IMR-90 (cell line): ENCODE measurements at regions not wholly inside any gene's neighbourhood (a gene's known extent, or its start where the extent isn't known, plus 50 kb on each side); places are given as distances from the start of the nearest gene placed in this dataset.

ENCODE experiments used
- ATAC-seq: fragments of 200-7000 bp; cut with Tn5 transposase; 2 replicates; pipeline ENCODE4 v1.9.1; 2020; ENCODE audit warnings: low read depth, mild to moderate bottlenecking, moderate library complexity
- BruUV-seq: library from RNA; stranded (reverse); fragments of 400-500 nt; replicated peaks from 2 replicates; lab custom pipeline; 2021; lab: Mats Ljungman, UMichigan
- CTCF ChIA-PET: fragments of 300-600 bp; formaldehyde crosslinking; extraction: SDS; loops from one replicate; lab custom pipeline; 2021; ENCODE audit warnings: antibody characterized with exemption; lab: Yijun Ruan, JAX
- POLR2A ChIA-PET: fragments of 300-600 bp; sonication (Branson Sonifier 250); formaldehyde crosslinking; loops from one replicate; lab custom pipeline; 2022; ENCODE audit warnings: antibody characterized with exemption; ENCODE audit not compliant: unreplicated experiment; lab: Charles Lee
- DNase-seq: peaks from one replicate; pipeline ENCODE4 v3.0.0; 2013
- H2AFZ ChIP-seq: replicated peaks from 2 replicates; pipeline ENCODE3; 2013; ENCODE audit warnings: low read length, mild to moderate bottlenecking; ENCODE audit not compliant: poor library complexity
- H2AK5ac ChIP-seq: 2 replicates; pipeline ENCODE4 v1.6.1; 2013; ENCODE audit warnings: low read depth, low read length, inconsistent platforms
- H2AK9ac ChIP-seq: replicated peaks from 2 replicates; pipeline ENCODE3; 2013; ENCODE audit warnings: mild to moderate bottlenecking, low read depth, low read length, moderate library complexity; ENCODE audit not compliant: poor library complexity
- H2BK120ac ChIP-seq: 2 replicates; pipeline ENCODE4 v1.6.1; 2013; ENCODE audit warnings: low read depth, low read length, inconsistent platforms
- H2BK15ac ChIP-seq: 3 replicates; pipeline ENCODE4 v1.6.1; 2013; ENCODE audit warnings: low read depth, low read length, inconsistent platforms
- H2BK20ac ChIP-seq: 2 replicates; pipeline ENCODE4 v1.6.1; 2013; ENCODE audit warnings: low read depth, mild to moderate bottlenecking, inconsistent platforms, low read length, moderate library complexity
- H2BK5ac ChIP-seq: 2 replicates; pipeline ENCODE4 v1.6.1; 2013; ENCODE audit warnings: mild to moderate bottlenecking, low read depth, low read length, inconsistent platforms; ENCODE audit not compliant: poor library complexity, severe bottlenecking
- H3K14ac ChIP-seq: replicated peaks from 2 replicates; pipeline ENCODE4 v1.6.1; 2013; ENCODE audit warnings: low read depth, low read length, inconsistent platforms
- H3K18ac ChIP-seq: 2 replicates; pipeline ENCODE4 v1.6.1; 2013; ENCODE audit warnings: low read depth, low read length, control low read depth
- H3K23ac ChIP-seq: 2 replicates; pipeline ENCODE4 v1.6.1; 2013; ENCODE audit warnings: low read depth, low read length, inconsistent platforms
- H3K27ac ChIP-seq: 2 replicates; pipeline ENCODE4 v1.5.1; 2013; ENCODE audit warnings: mild to moderate bottlenecking, control low read depth, low read length; ENCODE audit not compliant: insufficient read depth
- H3K27me3 ChIP-seq: 2 replicates; pipeline ENCODE4 v1.6.1; 2013; ENCODE audit warnings: low read length; ENCODE audit not compliant: control insufficient read depth, insufficient read depth
- H3K36me3 ChIP-seq: 2 replicates; pipeline ENCODE4 v1.6.1; 2013; ENCODE audit warnings: low read length, mixed read lengths; ENCODE audit not compliant: control insufficient read depth, insufficient read depth
- H3K4ac ChIP-seq: 2 replicates; pipeline ENCODE4 v1.6.1; 2013; ENCODE audit warnings: low read depth, low read length, inconsistent platforms
- H3K4me1 ChIP-seq: 2 replicates; pipeline ENCODE4 v1.6.1; 2013; ENCODE audit warnings: low read length, mixed read lengths; ENCODE audit not compliant: control insufficient read depth, insufficient read depth
- H3K4me2 ChIP-seq: 2 replicates; pipeline ENCODE4 v1.6.1; 2013; ENCODE audit warnings: low read depth, mild to moderate bottlenecking, control low read depth, low read length, moderate library complexity
- H3K4me3 ChIP-seq: 2 replicates; pipeline ENCODE4 v1.5.1; 2013; ENCODE audit warnings: low read depth, mild to moderate bottlenecking, control low read depth, low read length, moderate library complexity; ENCODE audit not compliant: insufficient read depth
- H3K56ac ChIP-seq: 2 replicates; pipeline ENCODE4 v1.6.1; 2013; ENCODE audit warnings: low read length, inconsistent platforms; ENCODE audit not compliant: insufficient read depth; ENCODE audit errors: extremely low read depth
- H3K79me1 ChIP-seq, 2 experiments: 2 replicates each; pipeline ENCODE4 v1.6.1; 2013; ENCODE audit warnings: low read length in 2 of 2, inconsistent platforms in 1 of 2, low read depth in 1 of 2
- H3K9ac ChIP-seq: 2 replicates; pipeline ENCODE4 v1.6.1; 2013; ENCODE audit warnings: low read depth, low read length, control low read depth
- H3K9me1 ChIP-seq: 2 replicates; pipeline ENCODE4 v1.6.1; 2013; ENCODE audit warnings: low read length, inconsistent platforms; ENCODE audit not compliant: insufficient read depth
- H3K9me3 ChIP-seq: 2 replicates; pipeline ENCODE4 v1.6.1; 2013; ENCODE audit warnings: low read length; ENCODE audit not compliant: control insufficient read depth, insufficient read depth
- H4K20me1 ChIP-seq: 2 replicates; pipeline ENCODE4 v1.6.1; 2013; ENCODE audit warnings: low read length, inconsistent platforms; ENCODE audit not compliant: insufficient read depth
- H4K5ac ChIP-seq: 2 replicates; pipeline ENCODE4 v1.6.1; 2013; ENCODE audit warnings: mild to moderate bottlenecking, low read depth, low read length, control low read depth
- H4K8ac ChIP-seq, 2 experiments: 2 replicates each; pipeline ENCODE4 v1.6.1; 2013; ENCODE audit warnings: low read depth in 2 of 2, low read length in 2 of 2, control low read depth in 1 of 2, inconsistent platforms in 1 of 2
- H4K91ac ChIP-seq: 2 replicates; pipeline ENCODE4 v1.6.1; 2013; ENCODE audit warnings: low read depth, low read length, inconsistent platforms; ENCODE audit not compliant: insufficient read depth
- CEBPB ChIP-seq: IDR thresholded peaks from 2 replicates; pipeline ENCODE4 v1.6.1; 2012; ENCODE audit warnings: low read depth, low read length, improper control_type of control experiment
- CHD1 ChIP-seq: IDR thresholded peaks from 2 replicates; pipeline ENCODE4 v1.6.1; 2012; ENCODE audit warnings: low read depth, low read length, improper control_type of control experiment
- MAFK ChIP-seq: IDR thresholded peaks from 2 replicates; pipeline ENCODE4 v1.6.1; 2012; ENCODE audit warnings: low read depth, low read length, improper control_type of control experiment
- POLR2A ChIP-seq: IDR thresholded peaks from 2 replicates; pipeline ENCODE4 v1.6.1; 2012; ENCODE audit warnings: mild to moderate bottlenecking, low read depth, low read length
- RAD21 ChIP-seq: IDR thresholded peaks from 2 replicates; pipeline ENCODE4 v1.6.1; 2012; ENCODE audit warnings: low read length, improper control_type of control experiment
- RCOR1 ChIP-seq: IDR thresholded peaks from 2 replicates; pipeline ENCODE4 v1.6.1; 2012; ENCODE audit warnings: mild to moderate bottlenecking, low read length, improper control_type of control experiment; ENCODE audit not compliant: insufficient replicate concordance
- RFX5 ChIP-seq: IDR thresholded peaks from 2 replicates; pipeline ENCODE4 v1.8.0; 2012; ENCODE audit warnings: low read depth, mild to moderate bottlenecking, low read length, moderate library complexity
- SMC3 ChIP-seq: fragments of 150-350 bp; IDR thresholded peaks from 2 replicates; pipeline ENCODE4 v1.6.1; 2016; ENCODE audit warnings: low read depth, mild to moderate bottlenecking, antibody characterized with exemption, low read length, moderate library complexity
- WGBS, 2 experiments: methylation state at CpG; one replicate each; pipeline versions ENCODE4 v1.1.5 to v1.1.7; 2013; ENCODE audit warnings: missing lambda C conversion rate in 2 of 2; ENCODE audit not compliant: insufficient read length in 1 of 2; ENCODE audit errors: extremely low coverage in 2 of 2; 5-methylcytosine and 5-hydroxymethylcytosine counted together
- dilution Hi-C: fragments of 300-500 bp; cut with HindIII; formaldehyde crosslinking; loops from one replicate; pipeline ENCODE4 v1.14.3; 2018; ENCODE audit warnings: low sequenced_read_pairs; ENCODE audit not compliant: unreplicated experiment
- in situ Hi-C: fragments of 300-500 bp; cut with MboI; formaldehyde crosslinking; loops from 3 replicates; pipeline ENCODE4 v1.14.3; 2019; ENCODE audit warnings: low sequenced_read_pairs, inconsistent platforms, mixed read lengths
- intact Hi-C: fragments of 100-400 bp; cut with micrococcal nuclease; formaldehyde crosslinking; loops from 2 replicates; pipeline ENCODE4 v1.10.0; 2022

GRCh38 chr5:45060724-45061123 lies 252.0 kb downstream of the MRPS30 start:
- Histone ChIP-seq H4K5ac (no peak overlapping the region), H3K9ac (no peak overlapping the region), H3K18ac (no peak overlapping the region), H3K23ac (no peak overlapping the region), H2BK120ac (no peak overlapping the region), H3K4me3 (no peak overlapping the region), H3K36me3 (no peaks in the 10 kb centered on the region), H3K4me2 (no peak overlapping the region), H3K9me1 (no peaks in the 10 kb centered on the region), H2BK5ac (no peak overlapping the region), H2AK5ac (no peak overlapping the region), H3K9me3 (peaks cover 2% of the 10 kb centered on the region; the same call in 1 of the 2 replicates), H3K4ac (no peak overlapping the region), H4K8ac (no peak overlapping the region), H2AK9ac (no peak overlapping the region), H4K91ac (no peak overlapping the region), H2BK15ac (no peak overlapping the region), H3K79me1 (no peaks in the 10 kb centered on the region), H3K27ac (no peak overlapping the region), H2BK20ac (no peak overlapping the region), H3K4me1 (no peaks in the 10 kb centered on the region), H2AFZ (no peak overlapping the region), H3K56ac (no peak overlapping the region), H3K27me3 (no peaks in the 10 kb centered on the region), H3K14ac (no peak overlapping the region), H4K20me1 (no peaks in the 10 kb centered on the region)
- POLR2A ChIA-PET: no interaction called here
- ATAC-seq: no peak
- no CpG with 5 or more reads among the region's 2 CpGs for WGBS, 2 experiments
- intact Hi-C loops (no loop called here), dilution Hi-C loops (no loop called here), in situ Hi-C loops (no loop called here)
- no peak for DNase-seq
- CTCF ChIA-PET: no interaction called here
- TF ChIP-seq CHD1 (no peak), SMC3 (no peak), CEBPB (no peak), POLR2A (no peak), RAD21 (no peak), RCOR1 (no peak), RFX5 (no peak), MAFK (no peak)
- no TSS peak for BruUV-seq
